SK-N-SH (cell line): ENCODE measurements at regions not wholly inside any gene's neighbourhood (a gene's known extent, or its start where the extent isn't known, plus 50 kb on each side); places are given as distances from the start of the nearest gene placed in this dataset.

Experiments
- CTCF ChIA-PET: fragments of 300-600, 350-600 bp; formaldehyde crosslinking; extraction: SDS; loops from one replicate; lab custom pipeline; 2021; lab: Yijun Ruan, JAX
- POLR2A ChIA-PET: fragments of 350-600 bp; sonication (Branson Sonifier 250); formaldehyde crosslinking; extraction: SDS; loops from one replicate; lab custom pipeline; 2020; ENCODE audit warnings: antibody characterized with exemption, inconsistent platforms; lab: Yijun Ruan, JAX
- DNase-seq: peaks from one replicate; pipeline ENCODE4 v3.0.0; 2012
- H2AFZ ChIP-seq: fragments of 200-600 bp; sonication (generic); 2 replicates; pipeline ENCODE4 v1.8.1; 2016; ENCODE audit warnings: antibody characterized with exemption, mild to moderate bottlenecking, low read depth
- H3F3A ChIP-seq: fragments of 200-600 bp; sonication (generic); replicated peaks from 2 replicates; pipeline ENCODE3; 2016; ENCODE audit warnings: antibody characterized with exemption, mild to moderate bottlenecking; ENCODE audit not compliant: insufficient read depth
- H3K27ac ChIP-seq, 2 experiments: fragments of 200-500 bp in 1 of 2; fragments of 200-600 bp in 1 of 2; sonication (Bioruptor generic) in 1 of 2; sonication (generic), shearing (Covaris generic) in 1 of 2; 2 replicates each; pipeline versions ENCODE4 v1.5.1 to v1.6.1; 2014 to 2016; ENCODE audit warnings: low read depth in 2 of 2, inconsistent platforms in 1 of 2, low read length in 1 of 2, mild to moderate bottlenecking in 1 of 2, mixed read lengths in 1 of 2
- H3K27me3 ChIP-seq: fragments of 200-600 bp; sonication (generic), shearing (Covaris generic); 2 replicates; pipeline ENCODE4 v1.6.1; 2016; ENCODE audit warnings: mixed run types; ENCODE audit not compliant: insufficient read depth
- H3K36me3 ChIP-seq, 2 experiments: fragments of 200-500 bp in 1 of 2; fragments of 200-600 bp in 1 of 2; sonication (Bioruptor generic) in 1 of 2; sonication (generic) in 1 of 2; replicated peaks in 1 of 2; 2 replicates each; pipeline versions ENCODE3 to v1.5.1; 2014 to 2016; ENCODE audit warnings: low read length in 1 of 2, mild to moderate bottlenecking in 1 of 2; ENCODE audit not compliant: insufficient read depth in 2 of 2, control insufficient read depth in 1 of 2
- H3K4me1 ChIP-seq, 2 experiments: fragments of 200-500 bp in 1 of 2; fragments of 200-600 bp in 1 of 2; sonication (Bioruptor generic) in 1 of 2; sonication (generic), shearing (Covaris generic) in 1 of 2; 2 replicates each; pipeline versions ENCODE4 v1.5.1 to v1.6.1; 2014 to 2016; ENCODE audit warnings: low read depth in 1 of 2, low read length in 1 of 2, mixed run types in 1 of 2; ENCODE audit not compliant: insufficient read depth in 2 of 2, control insufficient read depth in 1 of 2
- H3K4me2 ChIP-seq: fragments of 200-600 bp; sonication (generic), shearing (Covaris generic); 2 replicates; pipeline ENCODE4 v1.6.1; 2017; ENCODE audit warnings: mixed run types
- H3K4me3 ChIP-seq, 2 experiments: fragments of 200-500 bp in 1 of 2; fragments of 200-600 bp in 1 of 2; sonication (Bioruptor generic) in 1 of 2; sonication (generic), shearing (Covaris generic) in 1 of 2; 2 replicates each; pipeline versions ENCODE4 v1.5.1 to v1.8.1; 2014 to 2016; ENCODE audit warnings: low read depth in 2 of 2, inconsistent platforms in 1 of 2, low read length in 1 of 2, mild to moderate bottlenecking in 1 of 2, mixed read lengths in 1 of 2, moderate library complexity in 1 of 2
- H3K79me2 ChIP-seq: fragments of 200-600 bp; sonication (generic); 2 replicates; pipeline ENCODE4 v1.8.1; 2017; ENCODE audit warnings: mild to moderate bottlenecking; ENCODE audit not compliant: insufficient read depth
- H3K9ac ChIP-seq: fragments of 200-600 bp; sonication (generic); 2 replicates; pipeline ENCODE4 v1.6.1; 2017; ENCODE audit warnings: mixed run types
- H3K9me2 ChIP-seq: fragments of 200-600 bp; sonication (generic); 2 replicates; pipeline ENCODE4 v1.6.1; 2017; ENCODE audit warnings: mixed run types
- H3K9me3 ChIP-seq: fragments of 200-600 bp; sonication (generic); 2 replicates; pipeline ENCODE4 v1.6.1; 2017; ENCODE audit warnings: mixed run types, mild to moderate bottlenecking, moderate library complexity
- H4K20me1 ChIP-seq: fragments of 200-600 bp; sonication (generic); 2 replicates; pipeline ENCODE4 v1.6.1; 2017; ENCODE audit warnings: mild to moderate bottlenecking, mixed run types; ENCODE audit not compliant: insufficient read depth
- CHD2 ChIP-seq: fragments of 150-350 bp; IDR thresholded peaks from 2 replicates; pipeline ENCODE4 v1.6.1; 2018; ENCODE audit warnings: low read length; ENCODE audit not compliant: partially characterized antibody
- CTCF ChIP-seq: fragments of 200-600 bp; sonication (generic); IDR thresholded peaks from 2 replicates; pipeline ENCODE4 v1.6.1; 2017; ENCODE audit warnings: antibody characterized with exemption, mild to moderate bottlenecking, moderate library complexity
- EP300 ChIP-seq, 2 experiments: IDR thresholded peaks; 2 replicates each; pipeline versions ENCODE4 v1.4.0 to v1.6.1; 2012; ENCODE audit warnings: borderline replicate concordance in 1 of 2, low read depth in 1 of 2, low read length in 1 of 2
- FOSL2 ChIP-seq: IDR thresholded peaks from 2 replicates; pipeline ENCODE4 v1.4.0; 2012; ENCODE audit warnings: low read depth, mild to moderate bottlenecking, moderate library complexity, borderline replicate concordance
- FOXJ3 ChIP-seq: sonication (generic); formaldehyde crosslinking; IDR thresholded peaks from 2 replicates; pipeline ENCODE4 v1.5.1; 2020; ENCODE audit warnings: mild to moderate bottlenecking, missing genetic modification reagents
- FOXM1 ChIP-seq: IDR thresholded peaks from 2 replicates; pipeline ENCODE4 v1.4.0; 2012; ENCODE audit warnings: low read depth, mild to moderate bottlenecking
- GABPA ChIP-seq: IDR thresholded peaks from 2 replicates; pipeline ENCODE4 v1.4.0; 2012; ENCODE audit warnings: low read depth, mild to moderate bottlenecking
- GATA2 ChIP-seq: sonication (generic); formaldehyde crosslinking; IDR thresholded peaks from 2 replicates; pipeline ENCODE4 v1.5.0; 2020; ENCODE audit warnings: mild to moderate bottlenecking, missing genetic modification reagents
- IRF3 ChIP-seq: fragments of 150-350 bp; IDR thresholded peaks from 2 replicates; pipeline ENCODE4 v1.6.1; 2016; ENCODE audit warnings: mild to moderate bottlenecking, low read depth, low read length
- JUND ChIP-seq: IDR thresholded peaks from 2 replicates; pipeline ENCODE4 v1.4.0; 2012
- MAX ChIP-seq: IDR thresholded peaks from 2 replicates; pipeline ENCODE4 v1.4.0; 2012; ENCODE audit warnings: low read depth
- MEF2A ChIP-seq: IDR thresholded peaks from 2 replicates; pipeline ENCODE4 v1.4.0; 2012; ENCODE audit warnings: low read depth, borderline replicate concordance
- NFIC ChIP-seq: IDR thresholded peaks from 2 replicates; pipeline ENCODE4 v1.4.0; 2012; ENCODE audit warnings: borderline replicate concordance
- NRF1 ChIP-seq: IDR thresholded peaks from 2 replicates; pipeline ENCODE4 v1.6.1; 2012; ENCODE audit warnings: low read depth, mild to moderate bottlenecking, low read length
- PBX3 ChIP-seq: IDR thresholded peaks from 2 replicates; pipeline ENCODE4; 2012
- POLR2AphosphoS5 ChIP-seq: IDR thresholded peaks from 2 replicates; pipeline ENCODE4 v1.6.1; 2012; ENCODE audit warnings: low read depth, low read length
- REST ChIP-seq: IDR thresholded peaks from 2 replicates; pipeline ENCODE4 v1.6.1; 2012; ENCODE audit warnings: mild to moderate bottlenecking, low read depth, low read length, moderate library complexity
- SMC3 ChIP-seq: IDR thresholded peaks from 2 replicates; pipeline ENCODE4 v1.6.1; 2012; ENCODE audit warnings: low read depth, low read length, improper control_type of control experiment
- TAF1 ChIP-seq: IDR thresholded peaks from 2 replicates; pipeline ENCODE4 v1.6.1; 2012; ENCODE audit warnings: low read depth, mild to moderate bottlenecking, low read length, moderate library complexity, borderline replicate concordance
- TCF12 ChIP-seq: IDR thresholded peaks from 2 replicates; pipeline ENCODE4 v1.4.0; 2012
- TEAD4 ChIP-seq: IDR thresholded peaks from 2 replicates; pipeline ENCODE4 v1.4.0; 2012; ENCODE audit warnings: mild to moderate bottlenecking, borderline replicate concordance; ENCODE audit not compliant: insufficient read depth
- USF2 ChIP-seq: fragments of 150-350 bp; IDR thresholded peaks from 2 replicates; pipeline ENCODE4 v1.6.1; 2017; ENCODE audit warnings: antibody characterized with exemption, low read length, low read depth, borderline replicate concordance
- YY1 ChIP-seq: IDR thresholded peaks from 2 replicates; pipeline ENCODE4 v1.4.0; 2012; ENCODE audit warnings: low read depth, mild to moderate bottlenecking
- ZBTB33 ChIP-seq: IDR thresholded peaks from 2 replicates; pipeline ENCODE4 v1.4.0; 2012; ENCODE audit warnings: low read depth, borderline replicate concordance
- WGBS: methylation state at CpG from one replicate; pipeline ENCODE4 v1.1.6; 2017; ENCODE audit warnings: low lambda C conversion rate; 5-methylcytosine and 5-hydroxymethylcytosine counted together

GRCh38 chr19:46928951-46929350, 68.2 kb downstream of the ARHGAP35 start:
- Histone ChIP-seq H2AFZ (no peak overlapping the region), H3K4me2 (peak overlapping the region; percentile 28), H3K9me3 (no peaks in the 10 kb centered on the region), H3K79me2 (peaks cover 100% of the 10 kb centered on the region), H3K27ac (peak overlapping the region; percentile 58 to 67), H3K27me3 (no peaks in the 10 kb centered on the region), H3K4me1 (peaks cover 16 to 68% of the 10 kb centered on the region in 2 experiments), H3K4me3 (no peak overlapping the region; a peak in 1 of 4 replicates), H4K20me1 (peaks cover 87% of the 10 kb centered on the region), H3K36me3 (peaks cover 0 to 4% of the 10 kb centered on the region in 2 experiments), H3F3A (peaks cover 60% of the 10 kb centered on the region), H3K9ac (no peak overlapping the region), H3K9me2 (no peaks in the 10 kb centered on the region)
- 25% methylated on average over 5 of the region's 5 CpGs for WGBS
- ChIA-PET CTCF (interaction anchor here (1.0 to 2.0 kb wide), 2 partner anchors 62 to 63 kb away, joined by 3 to 11 read pairs; no protein-coding TSS in a partner anchor), POLR2A (no interaction called here)
- no peak for DNase-seq
- TF ChIP-seq YY1: no peak
- TF ChIP-seq FOXM1: no peak
- peak; percentile 36; the same call in 1 of the 2 replicates for TF ChIP-seq NFIC
- no peak for TF ChIP-seq TAF1
- TF ChIP-seq GATA2 (CRISPR knock-in tag): no peak
- TF ChIP-seq MEF2A: no peak
- peak; percentile 53 to 55; a peak in 3 of 4 replicates for TF ChIP-seq EP300 (IDR thresholded peaks at IDR 0.05; ENCODE audit: borderline replicate concordance in 1 of 2, low read depth in 1 of 2, low read length in 1 of 2)
- TF ChIP-seq USF2: no peak
- TF ChIP-seq FOXJ3 (CRISPR knock-in tag): no peak
- TF ChIP-seq PBX3: peak; percentile 92
- TF ChIP-seq TEAD4: no peak
- no peak for TF ChIP-seq NRF1
- TF ChIP-seq CHD2: no peak
- TF ChIP-seq CTCF: peak; percentile 54
- TF ChIP-seq IRF3: no peak
- TF ChIP-seq FOSL2: peak; percentile 63; the same call in 1 of the 2 replicates
- no peak for TF ChIP-seq ZBTB33
- no peak for TF ChIP-seq MAX
- peak; percentile 43; the same call in 1 of the 2 replicates for TF ChIP-seq POLR2AphosphoS5
- no peak for TF ChIP-seq SMC3
- TF ChIP-seq GABPA: no peak
- TF ChIP-seq JUND: peak; percentile 72
- no peak for TF ChIP-seq REST
- TF ChIP-seq TCF12: peak; percentile 86
